Tibial nerve (tissue), 4 donors: ENCODE measurements at regions not wholly inside any gene's neighbourhood (a gene's known extent, or its start where the extent isn't known, plus 50 kb on each side); places are given as distances from the start of the nearest gene placed in this dataset.

Experiments
- DNase-seq, 2 donors: peaks; one replicate each; pipeline ENCODE4 v3.0.0-alpha.2; 2019; ENCODE audit warnings: low spot score in 2 of 2
- H3K27ac ChIP-seq, 4 donors: fragments of 200-600 bp; sonication (generic) in 3 of 4; one replicate each; pipeline ENCODE4 v1.5.1; 2017 to 2019; ENCODE audit warnings: mild to moderate bottlenecking in 1 of 4
- H3K27me3 ChIP-seq, 2 donors: fragments of 200-600 bp; sonication (generic) in 1 of 2; one replicate each; pipeline versions ENCODE4 v1.5.1 to v1.6.0; 2017 to 2019
- H3K36me3 ChIP-seq, 3 donors: fragments of 200-600 bp; sonication (generic); one replicate each; pipeline ENCODE4 v1.5.1; 2018 to 2019
- H3K4me1 ChIP-seq, 4 donors: fragments of 200-600 bp; sonication (generic) in 3 of 4; one replicate each; pipeline ENCODE4 v1.5.1; 2017 to 2019
- H3K4me3 ChIP-seq, 4 donors: fragments of 200-600 bp; sonication (generic) in 3 of 4; one replicate each; pipeline ENCODE4 v1.5.1; 2017 to 2019; ENCODE audit warnings: mild to moderate bottlenecking in 1 of 4, moderate library complexity in 1 of 4
- H3K9me3 ChIP-seq, 4 donors: fragments of 200-600 bp; sonication (generic) in 3 of 4; one replicate each; pipeline ENCODE4 v1.5.1; 2017 to 2019
- EP300 ChIP-seq, 2 donors: sonication (generic); formaldehyde crosslinking; IDR thresholded peaks; one replicate each; pipeline ENCODE4 v1.6.1; 2017; ENCODE audit warnings: antibody characterized with exemption in 2 of 2, mild to moderate bottlenecking in 1 of 2
- POLR2A ChIP-seq, 2 donors: fragments of 450-650 bp; IDR thresholded peaks; one replicate each; pipeline ENCODE4 v1.6.1; 2017; ENCODE audit warnings: antibody characterized with exemption in 2 of 2, mild to moderate bottlenecking in 2 of 2, moderate library complexity in 2 of 2
- WGBS, 2 donors: methylation state at CpG; one replicate each; pipeline ENCODE4 v1.1.5; 2018; 5-methylcytosine and 5-hydroxymethylcytosine counted together
- TF ChIP-seq, protein P1 (sequence below), 5 experiments: fragments of 200-600 bp in 3 of 5; fragments of 450-650 bp in 2 of 5; sonication (generic) in 3 of 5; IDR thresholded peaks; one replicate each; pipeline ENCODE4 v1.5.1; 2016 to 2019; ENCODE audit warnings: antibody characterized with exemption in 5 of 5, mild to moderate bottlenecking in 3 of 5, moderate library complexity in 2 of 5

DNA sequence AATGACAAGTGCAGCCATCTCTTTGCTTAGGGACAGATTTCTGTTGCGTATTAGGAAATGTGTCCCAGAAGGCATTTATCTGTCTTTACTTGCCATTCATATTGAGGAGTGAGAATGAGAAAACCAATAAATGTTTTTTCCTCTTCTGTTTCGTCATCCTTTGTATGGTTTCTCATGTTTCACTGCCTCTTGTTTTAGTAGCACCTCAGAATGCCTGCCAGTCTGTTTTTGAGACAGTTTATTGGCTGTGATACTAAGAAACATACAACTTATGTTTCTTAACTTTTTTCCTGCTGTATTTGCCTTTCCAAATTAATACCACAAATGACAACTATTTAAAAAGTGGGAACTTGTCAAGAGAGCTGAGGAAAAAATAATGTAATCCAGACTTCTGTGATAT, 390.2 kb upstream of the GOLIM4 start:
- DNase-seq = no peak
- no peaks in the 10 kb centered on the region for H3K36me3 ChIP-seq
- TF ChIP-seq, protein P1, sequence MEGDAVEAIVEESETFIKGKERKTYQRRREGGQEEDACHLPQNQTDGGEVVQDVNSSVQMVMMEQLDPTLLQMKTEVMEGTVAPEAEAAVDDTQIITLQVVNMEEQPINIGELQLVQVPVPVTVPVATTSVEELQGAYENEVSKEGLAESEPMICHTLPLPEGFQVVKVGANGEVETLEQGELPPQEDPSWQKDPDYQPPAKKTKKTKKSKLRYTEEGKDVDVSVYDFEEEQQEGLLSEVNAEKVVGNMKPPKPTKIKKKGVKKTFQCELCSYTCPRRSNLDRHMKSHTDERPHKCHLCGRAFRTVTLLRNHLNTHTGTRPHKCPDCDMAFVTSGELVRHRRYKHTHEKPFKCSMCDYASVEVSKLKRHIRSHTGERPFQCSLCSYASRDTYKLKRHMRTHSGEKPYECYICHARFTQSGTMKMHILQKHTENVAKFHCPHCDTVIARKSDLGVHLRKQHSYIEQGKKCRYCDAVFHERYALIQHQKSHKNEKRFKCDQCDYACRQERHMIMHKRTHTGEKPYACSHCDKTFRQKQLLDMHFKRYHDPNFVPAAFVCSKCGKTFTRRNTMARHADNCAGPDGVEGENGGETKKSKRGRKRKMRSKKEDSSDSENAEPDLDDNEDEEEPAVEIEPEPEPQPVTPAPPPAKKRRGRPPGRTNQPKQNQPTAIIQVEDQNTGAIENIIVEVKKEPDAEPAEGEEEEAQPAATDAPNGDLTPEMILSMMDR (IDR thresholded peaks at IDR 0.05) = no peak
- TF ChIP-seq EP300 (IDR thresholded peaks at IDR 0.05) = no peak
- no peak for TF ChIP-seq POLR2A (IDR thresholded peaks at IDR 0.05)
- H3K9me3 ChIP-seq = no peaks in the 10 kb centered on the region
- H3K27me3 ChIP-seq = no peaks in the 10 kb centered on the region
- WGBS, 2 donors = 68 to 69% methylated on average over 2 of the region's 2 CpGs
- no peak overlapping the region for H3K27ac ChIP-seq
- no peak overlapping the region for H3K4me3 ChIP-seq
- no peaks in the 10 kb centered on the region for H3K4me1 ChIP-seq

DNA sequence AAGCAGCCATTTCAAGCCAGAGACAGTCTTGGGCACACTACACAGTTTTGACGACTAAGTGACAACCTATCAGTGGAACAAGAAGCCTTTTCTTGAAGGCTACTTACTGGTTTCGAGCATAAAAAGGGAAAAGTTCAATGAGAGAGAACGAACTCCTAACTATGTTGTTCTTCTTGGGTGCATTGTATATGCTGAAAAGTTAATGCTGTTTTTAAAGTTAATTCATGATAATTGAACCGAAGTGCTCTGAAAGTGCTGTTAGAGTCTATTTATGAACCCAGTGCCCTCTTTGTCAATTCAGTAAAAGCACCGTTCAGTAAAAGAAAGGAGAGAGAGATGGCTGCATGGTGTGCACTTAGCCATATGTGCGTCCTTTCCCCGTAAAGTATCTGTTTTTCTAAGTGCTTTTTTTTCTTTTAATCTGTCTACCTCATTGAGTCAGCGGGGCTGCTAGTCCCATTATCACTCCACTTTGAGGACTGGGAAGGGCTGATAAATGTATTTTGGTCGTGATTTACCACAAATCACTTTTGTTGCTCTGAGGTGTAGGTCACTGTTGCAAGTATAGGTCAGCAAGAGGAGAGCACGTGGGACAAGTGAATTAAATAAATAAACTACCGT, 380.7 kb upstream of the GOLIM4 start:
- Histone ChIP-seq H3K4me3 (no peak overlapping the region), H3K27ac (no peak overlapping the region), H3K9me3 (no peaks in the 10 kb centered on the region), H3K27me3 (no peaks in the 10 kb centered on the region), H3K36me3 (no peaks in the 10 kb centered on the region), H3K4me1 (no peaks in the 10 kb centered on the region)
- no peak for DNase-seq
- 44 to 46% methylated on average over 11 of the region's 11 CpGs for WGBS, 2 donors
- no peak for TF ChIP-seq POLR2A (IDR thresholded peaks at IDR 0.05)
- TF ChIP-seq, protein P1 (IDR thresholded peaks at IDR 0.05) = no peak
- no peak for TF ChIP-seq EP300 (IDR thresholded peaks at IDR 0.05)

DNA sequence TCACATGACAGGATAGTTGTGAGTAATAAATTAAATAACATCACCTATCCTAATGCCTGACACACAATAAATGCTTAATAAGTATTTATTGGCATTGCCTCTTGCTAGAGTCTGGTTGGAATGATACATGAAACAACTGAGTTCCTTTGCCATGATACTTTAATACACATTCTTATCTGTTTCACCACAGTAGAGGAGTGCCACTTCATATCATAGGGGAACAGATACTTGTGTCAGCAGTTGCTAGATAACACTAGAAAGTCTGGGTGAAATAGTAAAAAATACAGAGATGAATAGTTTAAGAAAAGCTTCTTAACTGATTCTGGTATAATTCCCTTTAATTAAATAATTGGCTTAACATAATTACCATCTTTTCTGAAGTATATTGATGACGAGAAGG, 380.0 kb upstream of the GOLIM4 start:
- no peaks in the 10 kb centered on the region for H3K36me3 ChIP-seq
- H3K9me3 ChIP-seq = no peaks in the 10 kb centered on the region
- WGBS, 2 donors = 92 to 100% methylated on average over 1 of the region's 1 CpG
- H3K27me3 ChIP-seq = no peaks in the 10 kb centered on the region
- DNase-seq = no peak
- no peak overlapping the region for H3K27ac ChIP-seq
- H3K4me3 ChIP-seq = no peak overlapping the region
- TF ChIP-seq, protein P1 (IDR thresholded peaks at IDR 0.05) = no peak
- TF ChIP-seq EP300 (IDR thresholded peaks at IDR 0.05) = no peak
- no peak for TF ChIP-seq POLR2A (IDR thresholded peaks at IDR 0.05)
- H3K4me1 ChIP-seq = no peaks in the 10 kb centered on the region

DNA sequence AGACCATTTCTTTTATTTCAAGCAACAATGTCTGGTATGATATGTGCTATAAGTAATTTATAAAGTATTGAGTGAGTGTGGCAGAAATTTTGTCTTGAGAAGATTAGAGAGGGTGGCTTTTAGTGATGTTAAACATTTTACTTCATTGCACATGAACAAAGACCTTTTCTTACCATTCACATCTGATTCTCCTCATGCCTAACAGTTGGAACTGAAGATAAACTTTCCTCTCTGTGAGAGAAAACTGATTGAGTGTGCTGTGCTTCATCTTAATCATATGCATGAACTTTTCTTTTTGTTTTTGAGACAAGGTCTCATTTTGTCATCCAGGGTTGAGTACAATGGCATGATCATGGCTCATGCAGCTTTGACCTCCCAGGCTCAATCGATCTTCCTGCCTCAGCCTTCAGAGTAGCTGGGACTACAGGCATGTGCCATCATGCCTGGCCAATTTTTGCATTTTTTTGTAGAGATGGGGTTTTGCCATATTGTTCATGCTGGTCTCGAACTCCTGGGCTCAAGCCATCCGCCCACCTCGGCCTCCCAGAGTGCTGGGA, 377.7 kb upstream of the GOLIM4 start:
- TF ChIP-seq EP300 (IDR thresholded peaks at IDR 0.05) (no peak), POLR2A (IDR thresholded peaks at IDR 0.05) (no peak)
- TF ChIP-seq, protein P1 (IDR thresholded peaks at IDR 0.05) = no peak
- DNase-seq = no peak
- Histone ChIP-seq H3K36me3 (no peaks in the 10 kb centered on the region), H3K27me3 (no peaks in the 10 kb centered on the region), H3K27ac (no peak overlapping the region), H3K4me1 (no peaks in the 10 kb centered on the region), H3K4me3 (no peak overlapping the region), H3K9me3 (no peaks in the 10 kb centered on the region)
- WGBS, 2 donors = 70 to 82% methylated on average over 4 of the region's 4 CpGs

DNA sequence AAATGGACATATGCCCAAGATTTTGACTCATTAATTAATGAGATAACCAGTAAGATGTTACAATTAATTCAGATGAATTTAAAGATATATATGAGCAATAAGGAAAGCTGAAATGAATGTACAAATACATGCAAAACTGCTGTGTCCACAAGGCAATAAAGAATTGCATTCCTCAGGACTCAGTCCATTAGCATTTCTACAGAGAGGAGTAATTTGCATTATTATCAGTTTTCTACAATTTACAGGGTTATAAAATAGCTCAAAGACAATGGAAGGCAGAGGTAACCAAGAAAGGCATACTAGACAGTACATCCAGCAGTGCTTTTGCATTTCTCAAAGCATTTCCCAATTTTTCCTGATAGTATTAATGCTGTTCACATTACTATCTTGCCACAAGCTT, 377.1 kb upstream of the GOLIM4 start:
- H3K4me3 ChIP-seq = no peak overlapping the region
- H3K27me3 ChIP-seq = no peaks in the 10 kb centered on the region
- no peaks in the 10 kb centered on the region for H3K4me1 ChIP-seq
- H3K27ac ChIP-seq = no peak overlapping the region
- no peaks in the 10 kb centered on the region for H3K36me3 ChIP-seq
- H3K9me3 ChIP-seq = no peaks in the 10 kb centered on the region
- TF ChIP-seq EP300 (IDR thresholded peaks at IDR 0.05) = no peak
- no peak for TF ChIP-seq POLR2A (IDR thresholded peaks at IDR 0.05)
- TF ChIP-seq, protein P1 (IDR thresholded peaks at IDR 0.05) = no peak
- DNase-seq = no peak
